ENCODE measurements at regions not wholly inside any gene's neighbourhood (a gene's known extent, or its start where the extent isn't known, plus 50 kb on each side); places are given as distances from the start of the nearest gene placed in this dataset.
"Not testable (repeated sequence)": the region's sequence is repeated elsewhere in the genome, so short reads cannot be mapped to it uniquely, and the experiment has no call there.

DNA sequence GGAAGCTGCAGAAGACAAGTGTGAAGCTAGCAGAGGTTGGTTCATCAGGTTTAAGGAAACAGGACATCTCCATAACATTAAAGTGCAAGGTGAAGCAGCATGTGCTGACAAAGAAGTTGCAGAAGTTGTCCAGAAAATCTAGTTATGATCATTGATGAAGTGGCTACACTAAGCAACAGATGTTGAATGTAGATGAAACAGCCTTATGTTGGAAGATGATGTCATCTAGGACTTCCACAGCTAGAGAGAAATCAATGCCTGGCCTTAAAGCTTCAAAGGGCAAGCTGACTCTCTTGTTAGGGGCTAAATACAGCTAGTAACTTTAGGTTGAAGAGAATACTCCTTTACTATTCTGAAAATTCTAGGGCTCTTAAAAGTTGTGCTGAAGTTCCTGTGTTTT is 340.2 kb upstream of the SOX9 start:
- peaks cover 7% of the 10 kb centered on the region for H3K9me3 Mint-ChIP-seq
- H3K4me1 Mint-ChIP-seq: no peaks in the 10 kb centered on the region
- POLR2A ChIA-PET: no interaction called here
- no peaks in the 10 kb centered on the region; the same call in 1 of the 2 replicates for H3K27me3 Mint-ChIP-seq (ENCODE audit: low read depth)
- ATAC-seq (no peak), DNase-seq (ENCODE audit: low spot score) (no peak)
- H3K36me3 Mint-ChIP-seq: peaks cover 4% of the 10 kb centered on the region; the same call in 1 of the 2 replicates
- H3K27ac Mint-ChIP-seq: no peak overlapping the region
- CTCF ChIA-PET: interaction anchor here (0.5 kb wide), 1 partner anchor 602 kb away, joined by 3 read pairs; no protein-coding TSS in a partner anchor
- H3K4me3 Mint-ChIP-seq: no peak overlapping the region
- TF ChIP-seq, protein P1, sequence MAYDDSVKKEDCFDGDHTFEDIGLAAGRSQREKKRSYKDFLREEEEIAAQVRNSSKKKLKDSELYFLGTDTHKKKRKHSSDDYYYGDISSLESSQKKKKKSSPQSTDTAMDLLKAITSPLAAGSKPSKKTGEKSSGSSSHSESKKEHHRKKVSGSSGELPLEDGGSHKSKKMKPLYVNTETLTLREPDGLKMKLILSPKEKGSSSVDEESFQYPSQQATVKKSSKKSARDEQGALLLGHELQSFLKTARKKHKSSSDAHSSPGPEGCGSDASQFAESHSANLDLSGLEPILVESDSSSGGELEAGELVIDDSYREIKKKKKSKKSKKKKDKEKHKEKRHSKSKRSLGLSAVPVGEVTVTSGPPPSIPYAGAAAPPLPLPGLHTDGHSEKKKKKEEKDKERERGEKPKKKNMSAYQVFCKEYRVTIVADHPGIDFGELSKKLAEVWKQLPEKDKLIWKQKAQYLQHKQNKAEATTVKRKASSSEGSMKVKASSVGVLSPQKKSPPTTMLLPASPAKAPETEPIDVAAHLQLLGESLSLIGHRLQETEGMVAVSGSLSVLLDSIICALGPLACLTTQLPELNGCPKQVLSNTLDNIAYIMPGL (CRISPR knock-in tag; IDR thresholded peaks at IDR 0.05): no peak
- TF ChIP-seq ZNF671 (CRISPR knock-in tag; IDR thresholded peaks at IDR 0.05): no peak
- TF ChIP-seq RORB (CRISPR knock-in tag; IDR thresholded peaks at IDR 0.05): no peak
- TF ChIP-seq ZNF121 (CRISPR knock-in tag; IDR thresholded peaks at IDR 0.05): no peak
- no peak for TF ChIP-seq ETV6 (CRISPR knock-in tag; IDR thresholded peaks at IDR 0.05)
- TF ChIP-seq, protein P2, sequence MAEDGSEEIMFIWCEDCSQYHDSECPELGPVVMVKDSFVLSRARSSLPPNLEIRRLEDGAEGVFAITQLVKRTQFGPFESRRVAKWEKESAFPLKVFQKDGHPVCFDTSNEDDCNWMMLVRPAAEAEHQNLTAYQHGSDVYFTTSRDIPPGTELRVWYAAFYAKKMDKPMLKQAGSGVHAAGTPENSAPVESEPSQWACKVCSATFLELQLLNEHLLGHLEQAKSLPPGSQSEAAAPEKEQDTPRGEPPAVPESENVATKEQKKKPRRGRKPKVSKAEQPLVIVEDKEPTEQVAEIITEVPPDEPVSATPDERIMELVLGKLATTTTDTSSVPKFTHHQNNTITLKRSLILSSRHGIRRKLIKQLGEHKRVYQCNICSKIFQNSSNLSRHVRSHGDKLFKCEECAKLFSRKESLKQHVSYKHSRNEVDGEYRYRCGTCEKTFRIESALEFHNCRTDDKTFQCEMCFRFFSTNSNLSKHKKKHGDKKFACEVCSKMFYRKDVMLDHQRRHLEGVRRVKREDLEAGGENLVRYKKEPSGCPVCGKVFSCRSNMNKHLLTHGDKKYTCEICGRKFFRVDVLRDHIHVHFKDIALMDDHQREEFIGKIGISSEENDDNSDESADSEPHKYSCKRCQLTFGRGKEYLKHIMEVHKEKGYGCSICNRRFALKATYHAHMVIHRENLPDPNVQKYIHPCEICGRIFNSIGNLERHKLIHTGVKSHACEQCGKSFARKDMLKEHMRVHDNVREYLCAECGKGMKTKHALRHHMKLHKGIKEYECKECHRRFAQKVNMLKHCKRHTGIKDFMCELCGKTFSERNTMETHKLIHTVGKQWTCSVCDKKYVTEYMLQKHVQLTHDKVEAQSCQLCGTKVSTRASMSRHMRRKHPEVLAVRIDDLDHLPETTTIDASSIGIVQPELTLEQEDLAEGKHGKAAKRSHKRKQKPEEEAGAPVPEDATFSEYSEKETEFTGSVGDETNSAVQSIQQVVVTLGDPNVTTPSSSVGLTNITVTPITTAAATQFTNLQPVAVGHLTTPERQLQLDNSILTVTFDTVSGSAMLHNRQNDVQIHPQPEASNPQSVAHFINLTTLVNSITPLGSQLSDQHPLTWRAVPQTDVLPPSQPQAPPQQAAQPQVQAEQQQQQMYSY (CRISPR knock-in tag; IDR thresholded peaks at IDR 0.05): no peak
- TF ChIP-seq MYBL2 (CRISPR knock-in tag; IDR thresholded peaks at IDR 0.05): no peak
- TF ChIP-seq, protein P3, sequence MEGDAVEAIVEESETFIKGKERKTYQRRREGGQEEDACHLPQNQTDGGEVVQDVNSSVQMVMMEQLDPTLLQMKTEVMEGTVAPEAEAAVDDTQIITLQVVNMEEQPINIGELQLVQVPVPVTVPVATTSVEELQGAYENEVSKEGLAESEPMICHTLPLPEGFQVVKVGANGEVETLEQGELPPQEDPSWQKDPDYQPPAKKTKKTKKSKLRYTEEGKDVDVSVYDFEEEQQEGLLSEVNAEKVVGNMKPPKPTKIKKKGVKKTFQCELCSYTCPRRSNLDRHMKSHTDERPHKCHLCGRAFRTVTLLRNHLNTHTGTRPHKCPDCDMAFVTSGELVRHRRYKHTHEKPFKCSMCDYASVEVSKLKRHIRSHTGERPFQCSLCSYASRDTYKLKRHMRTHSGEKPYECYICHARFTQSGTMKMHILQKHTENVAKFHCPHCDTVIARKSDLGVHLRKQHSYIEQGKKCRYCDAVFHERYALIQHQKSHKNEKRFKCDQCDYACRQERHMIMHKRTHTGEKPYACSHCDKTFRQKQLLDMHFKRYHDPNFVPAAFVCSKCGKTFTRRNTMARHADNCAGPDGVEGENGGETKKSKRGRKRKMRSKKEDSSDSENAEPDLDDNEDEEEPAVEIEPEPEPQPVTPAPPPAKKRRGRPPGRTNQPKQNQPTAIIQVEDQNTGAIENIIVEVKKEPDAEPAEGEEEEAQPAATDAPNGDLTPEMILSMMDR (IDR thresholded peaks at IDR 0.05): no peak
- TF ChIP-seq PRRX2 (CRISPR knock-in tag; IDR thresholded peaks at IDR 0.05): no peak
- no peak for TF ChIP-seq ZNF416 (CRISPR knock-in tag; IDR thresholded peaks at IDR 0.05)
- TF ChIP-seq, protein P4, sequence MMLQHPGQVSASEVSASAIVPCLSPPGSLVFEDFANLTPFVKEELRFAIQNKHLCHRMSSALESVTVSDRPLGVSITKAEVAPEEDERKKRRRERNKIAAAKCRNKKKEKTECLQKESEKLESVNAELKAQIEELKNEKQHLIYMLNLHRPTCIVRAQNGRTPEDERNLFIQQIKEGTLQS (CRISPR knock-in tag; conservative IDR thresholded peaks at IDR 0.05): no peak
- no peak for TF ChIP-seq TEAD4 (CRISPR knock-in tag; IDR thresholded peaks at IDR 0.05)
- TF ChIP-seq, protein P5, sequence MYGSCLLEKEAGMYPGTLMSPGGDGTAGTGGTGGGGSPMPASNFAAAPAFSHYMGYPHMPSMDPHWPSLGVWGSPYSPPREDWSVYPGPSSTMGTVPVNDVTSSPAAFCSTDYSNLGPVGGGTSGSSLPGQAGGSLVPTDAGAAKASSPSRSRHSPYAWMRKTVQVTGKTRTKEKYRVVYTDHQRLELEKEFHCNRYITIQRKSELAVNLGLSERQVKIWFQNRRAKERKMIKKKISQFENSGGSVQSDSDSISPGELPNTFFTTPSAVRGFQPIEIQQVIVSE (CRISPR knock-in tag; IDR thresholded peaks at IDR 0.05; ENCODE audit: borderline replicate concordance): no peak
- TF ChIP-seq ZNF219 (CRISPR knock-in tag; IDR thresholded peaks at IDR 0.05; ENCODE audit: borderline replicate concordance): no peak
- no peak for TF ChIP-seq EMX1 (CRISPR knock-in tag; IDR thresholded peaks at IDR 0.05)
- TF ChIP-seq, protein P6, sequence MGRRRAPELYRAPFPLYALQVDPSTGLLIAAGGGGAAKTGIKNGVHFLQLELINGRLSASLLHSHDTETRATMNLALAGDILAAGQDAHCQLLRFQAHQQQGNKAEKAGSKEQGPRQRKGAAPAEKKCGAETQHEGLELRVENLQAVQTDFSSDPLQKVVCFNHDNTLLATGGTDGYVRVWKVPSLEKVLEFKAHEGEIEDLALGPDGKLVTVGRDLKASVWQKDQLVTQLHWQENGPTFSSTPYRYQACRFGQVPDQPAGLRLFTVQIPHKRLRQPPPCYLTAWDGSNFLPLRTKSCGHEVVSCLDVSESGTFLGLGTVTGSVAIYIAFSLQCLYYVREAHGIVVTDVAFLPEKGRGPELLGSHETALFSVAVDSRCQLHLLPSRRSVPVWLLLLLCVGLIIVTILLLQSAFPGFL (CRISPR knock-in tag; IDR thresholded peaks at IDR 0.05; ENCODE audit: borderline replicate concordance): no peak
- TF ChIP-seq ELF4 (CRISPR knock-in tag; IDR thresholded peaks at IDR 0.05; ENCODE audit: low read depth): no peak
- no peak for TF ChIP-seq ZNF138 (CRISPR knock-in tag; conservative IDR thresholded peaks at IDR 0.05)
- TF ChIP-seq, protein P7, sequence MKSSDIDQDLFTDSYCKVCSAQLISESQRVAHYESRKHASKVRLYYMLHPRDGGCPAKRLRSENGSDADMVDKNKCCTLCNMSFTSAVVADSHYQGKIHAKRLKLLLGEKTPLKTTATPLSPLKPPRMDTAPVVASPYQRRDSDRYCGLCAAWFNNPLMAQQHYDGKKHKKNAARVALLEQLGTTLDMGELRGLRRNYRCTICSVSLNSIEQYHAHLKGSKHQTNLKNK (CRISPR knock-in tag; IDR thresholded peaks at IDR 0.05): no peak
- TF ChIP-seq TCF7 (CRISPR knock-in tag; IDR thresholded peaks at IDR 0.05; ENCODE audit: low read depth): no peak

DNA sequence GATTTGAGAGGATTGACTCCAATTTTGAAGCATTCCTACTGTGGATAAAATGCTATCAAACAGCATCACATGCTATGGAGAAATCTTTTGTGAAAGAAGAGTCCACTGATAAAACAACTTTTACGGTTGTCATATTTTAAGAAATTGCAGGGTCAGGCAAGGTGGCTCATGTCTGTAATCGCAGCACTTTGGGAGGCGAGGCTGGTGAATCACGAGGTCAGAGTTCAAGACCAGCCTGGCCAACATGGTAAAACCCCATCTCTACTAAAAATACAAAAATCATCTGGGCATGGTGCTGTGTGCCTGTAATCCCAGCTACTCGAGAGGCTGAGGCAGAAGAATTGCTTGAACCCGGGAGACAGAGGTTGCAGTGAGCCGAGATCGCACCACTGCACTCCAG is 338.8 kb upstream of the SOX9 start:
- CTCF ChIA-PET; ATAC-seq; H3K4me3 Mint-ChIP-seq; H3K27ac Mint-ChIP-seq; DNase-seq (ENCODE audit: low spot score); H3K4me1 Mint-ChIP-seq; H3K9me3 Mint-ChIP-seq; POLR2A ChIA-PET; H3K27me3 Mint-ChIP-seq (ENCODE audit: low read depth); H3K36me3 Mint-ChIP-seq: not testable (repeated sequence)
